ENCODE measurements at regions not wholly inside any gene's neighbourhood (a gene's known extent, or its start where the extent isn't known, plus 50 kb on each side); places are given as distances from the start of the nearest gene placed in this dataset.
"Not testable (repeated sequence)": the region's sequence is repeated elsewhere in the genome, so short reads cannot be mapped to it uniquely, and the experiment has no call there.

- DNase-seq, result no peak
Observed at GRCh38 chr5:84783003-84783402, 398.3 kb upstream of the EDIL3 start.

- peak; percentile 40 for DNase-seq
Observed at GRCh38 chr5:84779186-84779585, 394.5 kb upstream of the EDIL3 start.

GRCh38 chr5:84764227-84764626 lies 379.5 kb upstream of the EDIL3 start:
- no peak for DNase-seq

GRCh38 chr5:84758008-84758407 lies 373.3 kb upstream of the EDIL3 start:
- no peak for DNase-seq

- no peak for DNase-seq
Observed at GRCh38 chr5:84752780-84753179, 368.1 kb upstream of the EDIL3 start.

- no peak for DNase-seq
Observed at GRCh38 chr5:84748313-84748712, 363.6 kb upstream of the EDIL3 start.

- not testable (repeated sequence) for DNase-seq
Observed at GRCh38 chr5:84746280-84746679, 361.6 kb upstream of the EDIL3 start.

- no peak for DNase-seq
Observed at GRCh38 chr5:84741056-84741455, 356.4 kb upstream of the EDIL3 start.

- peak; percentile 8 for DNase-seq
Observed at GRCh38 chr5:84729326-84729725, 344.6 kb upstream of the EDIL3 start.

- DNase-seq, result no peak
Observed at GRCh38 chr5:84727708-84728107, 343.0 kb upstream of the EDIL3 start.

- DNase-seq, result no peak
Observed at GRCh38 chr5:84725946-84726570, 341.4 kb upstream of the EDIL3 start.

- DNase-seq, result peak; percentile 77
Observed at GRCh38 chr5:84724683-84725082, 340.0 kb upstream of the EDIL3 start.

GRCh38 chr5:84724181-84724580 lies 339.5 kb upstream of the EDIL3 start:
- DNase-seq, result no peak

- DNase-seq, result no peak
Observed at GRCh38 chr5:84718377-84718776, 333.7 kb upstream of the EDIL3 start.

- no peak for DNase-seq
Observed at GRCh38 chr5:84715686-84716085, 331.0 kb upstream of the EDIL3 start.

- peak; percentile 7 for DNase-seq
Observed at GRCh38 chr5:84715091-84715490, 330.4 kb upstream of the EDIL3 start.

GRCh38 chr5:84709075-84709474 lies 324.4 kb upstream of the EDIL3 start:
- no peak for DNase-seq

- no peak for DNase-seq
Observed at GRCh38 chr5:84706678-84707641, 322.3 kb upstream of the EDIL3 start.

- not testable (repeated sequence) for DNase-seq
Observed at GRCh38 chr5:84700545-84700944, 315.9 kb upstream of the EDIL3 start.

GRCh38 chr5:84696651-84697050 lies 312.0 kb upstream of the EDIL3 start:
- DNase-seq, result no peak

GRCh38 chr5:84695330-84695729 lies 310.6 kb upstream of the EDIL3 start:
- DNase-seq, result no peak

GRCh38 chr5:84693256-84693655 lies 308.6 kb upstream of the EDIL3 start:
- DNase-seq, result no peak

GRCh38 chr5:84688566-84688965 lies 303.9 kb upstream of the EDIL3 start:
- DNase-seq, result peak; percentile 97

Data from fibroblast of skin of back (primary cell).